DMS153 treated with DMSO at 0.1 percent for 48 hours (cell line): ENCODE measurements at regions not wholly inside any gene's neighbourhood (a gene's known extent, or its start where the extent isn't known, plus 50 kb on each side); places are given as distances from the start of the nearest gene placed in this dataset.
"Not testable (repeated sequence)": the region's sequence is repeated elsewhere in the genome, so short reads cannot be mapped to it uniquely, and the experiment has no call there.

Source experiments
- DNase-seq: peaks from one replicate; lab custom pipeline; 2025; ENCODE audit not compliant: unreplicated experiment; lab: John Stamatoyannopoulos, UW

- DNase-seq, result no peak
Observed at GRCh38 chr1:148318123-148318903, 164.8 kb downstream of the PPIAL4G start.

- DNase-seq, result no peak
Observed at GRCh38 chr1:148317288-148317985, 165.4 kb upstream of the NBPF11 start.

GRCh38 chr1:148315071-148315811 lies 163.2 kb upstream of the NBPF11 start:
- DNase-seq, result no peak

- no peak for DNase-seq
Observed at GRCh38 chr1:148310807-148311206, 158.7 kb upstream of the NBPF11 start.

GRCh38 chr1:148309940-148310500 lies 157.9 kb upstream of the NBPF11 start:
- DNase-seq, result no peak

GRCh38 chr1:148308832-148309458 lies 156.9 kb upstream of the NBPF11 start:
- DNase-seq, result no peak

- no peak for DNase-seq
Observed at GRCh38 chr1:148307583-148308185, 155.6 kb upstream of the NBPF11 start.

GRCh38 chr1:148304935-148305334 lies 152.9 kb upstream of the NBPF11 start:
- not testable (repeated sequence) for DNase-seq

GRCh38 chr1:148302586-148303364 lies 150.7 kb upstream of the NBPF11 start:
- not testable (repeated sequence) for DNase-seq

GRCh38 chr1:148297852-148298251 lies 145.8 kb upstream of the NBPF11 start:
- not testable (repeated sequence) for DNase-seq

GRCh38 chr1:148296511-148296910 lies 144.4 kb upstream of the NBPF11 start:
- no peak for DNase-seq

GRCh38 chr1:148294116-148294807 lies 142.2 kb upstream of the NBPF11 start:
- DNase-seq, result no peak

- DNase-seq, result no peak
Observed at GRCh38 chr1:148293651-148294050, 141.6 kb upstream of the NBPF11 start.

- no peak for DNase-seq
Observed at GRCh38 chr1:148292915-148293314, 140.8 kb upstream of the NBPF11 start.

GRCh38 chr1:148290881-148291280 lies 138.8 kb upstream of the NBPF11 start:
- no peak for DNase-seq

- no peak for DNase-seq
Observed at GRCh38 chr1:148289647-148290046, 137.6 kb upstream of the NBPF11 start.

- DNase-seq, result not testable (repeated sequence)
Observed at GRCh38 chr1:148285946-148286345, 133.9 kb upstream of the NBPF11 start.

GRCh38 chr1:148280831-148281572 lies 128.9 kb upstream of the NBPF11 start:
- DNase-seq, result not testable (repeated sequence)
